SKM-1 treated with dmso at 0.1 percent for 144 hours (cell line): ENCODE measurements at regions not wholly inside any gene's neighbourhood (a gene's known extent, or its start where the extent isn't known, plus 50 kb on each side); places are given as distances from the start of the nearest gene placed in this dataset.

ENCODE experiments used
- DNase-seq: peaks from one replicate; lab custom pipeline; 2025; ENCODE audit not compliant: unreplicated experiment; lab: John Stamatoyannopoulos, UW

GRCh38 chr13:97134364-97135095 is 87.6 kb upstream of the MBNL2 start:
- no peak for DNase-seq

- no peak for DNase-seq
Measured at GRCh38 chr13:97135883-97136282, 86.2 kb upstream of the MBNL2 start.

- no peak for DNase-seq
Measured at GRCh38 chr13:97136418-97136817, 85.7 kb upstream of the MBNL2 start.

DNA sequence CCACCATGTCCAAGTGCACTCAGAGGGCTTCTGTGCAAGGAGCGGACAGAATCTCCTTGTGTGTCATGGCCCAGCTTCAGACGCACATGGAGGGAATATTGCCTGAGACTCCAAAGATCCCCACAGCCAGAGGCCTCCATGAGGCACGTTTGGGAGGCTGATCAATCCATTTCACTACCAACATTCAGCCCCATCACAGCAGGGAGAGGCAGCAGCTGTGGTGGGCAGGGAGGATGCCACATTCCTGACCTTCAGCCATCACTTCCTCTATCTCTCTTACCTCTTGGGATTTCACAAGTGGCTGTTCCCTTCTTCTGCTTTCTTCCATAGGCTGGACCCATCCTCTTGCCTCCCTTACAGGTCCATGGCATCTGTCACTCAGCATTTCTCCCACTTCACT is 82.4 kb upstream of the MBNL2 start:
- peak; percentile 17 for DNase-seq

- no peak for DNase-seq
Measured at GRCh38 chr13:97140131-97140530, 82.0 kb upstream of the MBNL2 start.

- no peak for DNase-seq
Measured at GRCh38 chr13:97140611-97141010, 81.5 kb upstream of the MBNL2 start.

DNA sequence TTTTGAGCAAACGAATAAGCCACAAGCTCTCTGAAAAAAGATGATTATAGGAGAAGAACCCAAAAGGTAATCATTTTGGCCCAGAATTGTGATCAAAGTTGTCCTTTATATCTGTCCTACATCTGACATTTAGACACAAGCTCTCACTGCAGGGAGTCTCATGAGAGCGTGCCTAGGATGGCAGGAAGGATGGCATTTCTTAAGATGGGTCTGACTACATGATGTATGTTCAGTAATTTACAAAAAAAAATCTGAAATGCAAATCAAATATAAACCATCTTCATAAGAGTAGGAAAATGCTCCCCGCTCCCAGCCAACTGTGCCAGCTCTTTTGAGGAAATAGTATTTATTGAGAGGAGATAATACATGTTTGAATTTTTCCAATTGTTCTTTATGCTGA is 81.0 kb upstream of the MBNL2 start:
- no peak for DNase-seq

- no peak for DNase-seq
Measured at GRCh38 chr13:97141564-97142005, 80.5 kb upstream of the MBNL2 start.

DNA sequence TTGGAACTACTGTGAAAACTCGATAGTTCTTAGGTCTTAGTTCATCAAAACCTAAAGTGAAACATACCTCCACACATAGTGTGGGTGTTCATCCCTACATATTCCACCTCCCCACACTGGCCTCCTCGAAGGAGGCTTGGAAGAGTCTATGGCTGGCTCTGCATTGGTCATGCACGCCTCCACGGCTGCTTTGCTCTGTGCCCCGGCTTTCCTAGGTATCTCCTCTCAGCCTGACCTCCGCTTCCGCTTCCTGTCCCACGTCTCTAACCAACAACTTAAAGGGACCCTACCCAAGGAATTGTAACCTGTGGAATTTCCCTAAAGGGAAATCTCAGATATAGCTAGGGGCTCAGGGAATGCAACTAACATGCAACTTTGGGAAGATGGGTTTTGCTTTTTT is 79.7 kb upstream of the MBNL2 start:
- DNase-seq, result no peak

- DNase-seq, result no peak
Measured at GRCh38 chr13:97145057-97145456, 77.1 kb upstream of the MBNL2 start.

DNA sequence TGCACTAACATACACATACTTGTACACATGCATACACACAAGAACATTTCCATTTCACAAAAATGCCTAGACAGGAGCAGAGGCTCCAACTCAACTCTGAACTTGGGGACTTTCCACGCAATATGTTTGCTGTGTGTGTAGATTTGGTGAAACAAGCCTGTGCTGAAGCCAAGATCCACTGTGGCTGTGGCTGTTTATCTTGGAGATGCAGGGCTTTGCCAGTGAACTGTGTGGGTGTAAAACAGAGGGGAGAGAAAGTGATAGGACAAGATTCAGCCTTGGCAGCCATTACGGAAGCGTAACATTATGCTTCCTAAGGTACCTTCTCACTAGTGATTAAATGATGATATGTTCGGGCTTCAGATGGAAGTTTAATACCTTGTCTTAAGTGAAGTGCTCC is 73.2 kb upstream of the MBNL2 start:
- no peak for DNase-seq

- DNase-seq, result no peak
Measured at GRCh38 chr13:97160421-97160820, 61.7 kb upstream of the MBNL2 start.

- no peak for DNase-seq
Measured at GRCh38 chr13:97161582-97162231, 60.4 kb upstream of the MBNL2 start.

DNA sequence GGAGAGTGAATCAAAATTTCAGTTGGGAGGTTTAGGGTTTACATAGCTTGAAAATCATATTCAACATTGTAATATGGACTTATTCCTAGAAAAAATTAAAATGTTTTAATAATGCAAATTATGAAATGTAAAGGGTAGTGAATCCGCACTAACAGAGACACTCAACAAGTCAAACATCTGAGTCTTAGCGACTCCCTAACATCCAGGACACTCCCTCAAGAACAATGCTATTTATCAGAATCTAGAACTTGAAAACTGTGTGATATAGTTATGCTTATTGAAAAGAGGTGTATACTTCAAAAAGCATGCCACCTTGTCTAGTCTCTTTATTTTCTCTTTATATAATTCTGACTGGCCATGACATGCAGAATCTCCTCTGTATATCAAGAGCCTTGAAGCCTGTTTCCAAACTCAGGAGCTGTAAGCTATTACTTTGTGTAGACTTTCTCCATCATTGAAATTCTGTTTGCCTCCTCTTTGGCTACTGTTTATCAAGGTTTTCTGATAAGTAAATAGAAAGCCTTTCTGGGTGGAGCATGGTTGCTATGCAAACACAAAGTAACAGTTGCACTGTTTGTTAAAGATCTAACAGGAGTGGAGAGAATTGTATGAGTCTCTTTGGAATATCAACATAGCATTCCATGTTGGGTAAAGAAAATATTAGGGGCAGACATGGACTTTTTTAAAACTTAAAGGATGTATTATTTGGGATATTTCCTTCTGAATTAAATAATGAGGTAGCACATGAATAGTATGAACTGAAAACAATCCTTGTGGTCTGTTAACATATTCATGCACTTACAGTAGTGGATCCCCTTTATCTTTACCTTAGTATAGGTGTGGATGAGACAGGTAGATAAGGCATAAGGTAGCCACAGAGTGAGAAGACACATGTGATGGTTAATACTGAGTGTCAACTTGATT is 56.4 kb upstream of the MBNL2 start:
- DNase-seq, result no peak

DNA sequence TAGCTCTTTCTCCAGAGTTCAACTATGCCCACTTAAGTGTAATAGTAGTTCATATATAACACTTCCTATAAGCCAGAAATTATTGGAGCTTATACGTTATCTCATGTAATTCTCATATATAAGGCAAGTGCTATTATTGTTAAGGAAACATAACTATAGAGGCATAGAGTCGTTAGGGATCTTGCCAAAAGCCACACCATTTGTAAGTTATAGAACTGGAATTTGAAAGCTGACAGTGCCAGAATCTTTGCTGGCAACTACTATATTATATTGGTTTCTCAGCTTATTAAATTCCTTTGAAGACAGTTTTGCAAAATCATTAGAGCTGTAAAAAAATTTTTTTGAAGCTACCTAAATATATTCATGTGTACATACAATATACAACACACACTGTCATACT is 51.0 kb upstream of the MBNL2 start:
- no peak for DNase-seq
